Loucy (cell line): ENCODE measurements at regions not wholly inside any gene's neighbourhood (a gene's known extent, or its start where the extent isn't known, plus 50 kb on each side); places are given as distances from the start of the nearest gene placed in this dataset.
"Not testable (repeated sequence)": the region's sequence is repeated elsewhere in the genome, so short reads cannot be mapped to it uniquely, and the experiment has no call there.

Experiments
- H2AFZ ChIP-seq: fragments of 200-600 bp; sonication (generic); 2 replicates; pipeline ENCODE4 v1.6.0; 2016; ENCODE audit warnings: antibody characterized with exemption, mild to moderate bottlenecking, low read length, moderate library complexity
- H3F3A ChIP-seq: fragments of 200-600 bp; 2 replicates; pipeline ENCODE4 v1.6.0; 2016; ENCODE audit warnings: antibody characterized with exemption, low read depth, mild to moderate bottlenecking
- H3K27me3 ChIP-seq: fragments of 200-600 bp; sonication (generic); 2 replicates; pipeline ENCODE4 v1.6.1; 2014; ENCODE audit warnings: low read length, mild to moderate bottlenecking; ENCODE audit not compliant: insufficient read depth, poor library complexity, severe bottlenecking
- H3K36me3 ChIP-seq: fragments of 200-600 bp; sonication (generic); 2 replicates; pipeline ENCODE4 v1.6.1; 2016; ENCODE audit warnings: low read length; ENCODE audit not compliant: insufficient read depth
- H3K4me1 ChIP-seq: fragments of 200-600 bp; sonication (generic); 2 replicates; pipeline ENCODE4 v1.5.1; 2014; ENCODE audit warnings: low read length, mild to moderate bottlenecking; ENCODE audit not compliant: insufficient read depth, poor library complexity, severe bottlenecking
- H3K4me2 ChIP-seq: fragments of 200-600 bp; sonication (generic); 2 replicates; pipeline ENCODE4 v1.6.0; 2014; ENCODE audit warnings: antibody characterized with exemption, low read length, low read depth, mild to moderate bottlenecking; ENCODE audit not compliant: poor library complexity, severe bottlenecking
- H3K4me3 ChIP-seq: fragments of 200-600 bp; sonication (generic); 2 replicates; pipeline ENCODE4 v1.5.1; 2014; ENCODE audit warnings: low read length, mild to moderate bottlenecking, mixed read lengths; ENCODE audit not compliant: poor library complexity, severe bottlenecking
- H3K79me2 ChIP-seq: fragments of 200-600 bp; sonication (generic); 2 replicates; pipeline ENCODE4 v1.6.1; 2014; ENCODE audit warnings: low read length; ENCODE audit not compliant: insufficient read depth
- H3K9ac ChIP-seq: fragments of 200-600 bp; sonication (generic); 2 replicates; pipeline ENCODE4 v1.6.0; 2014; ENCODE audit warnings: mild to moderate bottlenecking, low read depth, low read length, moderate library complexity; ENCODE audit not compliant: poor library complexity, severe bottlenecking
- H3K9me2 ChIP-seq: fragments of 200-600 bp; sonication (generic); replicated peaks from 2 replicates; pipeline ENCODE4 v1.6.1; 2016; ENCODE audit warnings: low read depth, low read length, mixed read lengths
- H3K9me3 ChIP-seq: fragments of 200-600 bp; sonication (generic); 2 replicates; pipeline ENCODE4 v1.6.1; 2014; ENCODE audit warnings: mild to moderate bottlenecking, antibody characterized with exemption, low read length, low read depth; ENCODE audit not compliant: insufficient read depth
- H4K20me1 ChIP-seq: fragments of 200-600 bp; sonication (generic); 2 replicates; pipeline ENCODE4 v1.6.0; 2014; ENCODE audit warnings: antibody characterized with exemption, low read length, mild to moderate bottlenecking; ENCODE audit not compliant: insufficient read depth, poor library complexity, severe bottlenecking
- CTCF ChIP-seq: fragments of 200-600 bp; sonication (generic); conservative IDR thresholded peaks from 2 replicates; pipeline ENCODE4 v1.5.1; 2014; ENCODE audit warnings: mild to moderate bottlenecking, antibody characterized with exemption, low read length
- EZH2phosphoT487 ChIP-seq: fragments of 200-600 bp; IDR thresholded peaks from 2 replicates; pipeline ENCODE4 v1.6.1; 2018; ENCODE audit warnings: antibody characterized with exemption, mild to moderate bottlenecking, moderate library complexity, borderline replicate concordance

GRCh38 chr9:25308549-25308948 lies 369.7 kb downstream of the TUSC1 start:
- H3K4me3 ChIP-seq, result no peak overlapping the region
- no peaks in the 10 kb centered on the region for H4K20me1 ChIP-seq
- no peaks in the 10 kb centered on the region for H3F3A ChIP-seq
- H3K4me2 ChIP-seq, result no peak overlapping the region
- TF ChIP-seq EZH2phosphoT487, result no peak
- TF ChIP-seq CTCF, result no peak
- no peak overlapping the region for H2AFZ ChIP-seq
- H3K27me3 ChIP-seq, result no peaks in the 10 kb centered on the region
- no peak overlapping the region for H3K9ac ChIP-seq
- no peaks in the 10 kb centered on the region for H3K79me2 ChIP-seq
- H3K36me3 ChIP-seq, result no peaks in the 10 kb centered on the region
- H3K9me3 ChIP-seq, result no peaks in the 10 kb centered on the region
- no peaks in the 10 kb centered on the region for H3K9me2 ChIP-seq
- H3K4me1 ChIP-seq, result no peaks in the 10 kb centered on the region

- Histone ChIP-seq H4K20me1 (no peaks in the 10 kb centered on the region), H2AFZ (no peak overlapping the region), H3K79me2 (no peaks in the 10 kb centered on the region), H3K4me3 (no peak overlapping the region), H3K9ac (no peak overlapping the region), H3K4me2 (no peak overlapping the region), H3K9me2 (no peaks in the 10 kb centered on the region), H3K36me3 (no peaks in the 10 kb centered on the region), H3K9me3 (no peaks in the 10 kb centered on the region), H3F3A (no peaks in the 10 kb centered on the region), H3K4me1 (no peaks in the 10 kb centered on the region), H3K27me3 (no peaks in the 10 kb centered on the region)
- no peak for TF ChIP-seq CTCF
- TF ChIP-seq EZH2phosphoT487, result no peak
Observed at GRCh38 chr9:25302601-25303000, 375.6 kb downstream of the TUSC1 start.

GRCh38 chr9:25288195-25288594 lies 390.0 kb downstream of the TUSC1 start:
- not testable (repeated sequence) for H2AFZ ChIP-seq, H3K36me3 ChIP-seq, H3K4me1 ChIP-seq, H3K9me3 ChIP-seq, H3K9ac ChIP-seq, H3K27me3 ChIP-seq, H3K4me2 ChIP-seq, H3K4me3 ChIP-seq, H3K79me2 ChIP-seq, H3F3A ChIP-seq, H4K20me1 ChIP-seq, H3K9me2 ChIP-seq

DNA sequence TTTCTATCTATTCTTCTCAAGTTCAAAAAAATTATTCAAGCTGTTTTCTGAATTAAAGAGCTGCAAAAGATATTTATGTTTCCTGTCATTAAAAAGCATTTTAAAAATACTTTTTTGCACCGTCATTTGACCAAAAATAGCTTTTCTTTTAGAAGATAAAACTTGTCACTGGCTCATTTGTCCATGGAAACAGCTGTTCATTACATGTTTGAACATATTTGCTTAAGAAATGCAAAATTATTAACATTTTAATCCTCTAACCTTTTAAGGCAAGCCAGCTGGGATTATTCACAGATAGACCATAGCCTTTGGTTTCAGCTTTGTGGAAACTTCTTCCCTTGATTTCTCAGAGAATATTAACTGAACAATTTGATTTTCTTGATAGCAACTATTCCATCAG lies 393.9 kb downstream of the TUSC1 start:
- Histone ChIP-seq H2AFZ (no peak overlapping the region), H3K4me3 (no peak overlapping the region), H3K27me3 (no peaks in the 10 kb centered on the region)

More for the DNA sequence above, 393.9 kb downstream of the TUSC1 start:
- TF ChIP-seq EZH2phosphoT487 (no peak), CTCF (no peak)
- Histone ChIP-seq H3K4me2 (no peak overlapping the region), H4K20me1 (no peaks in the 10 kb centered on the region), H3K9ac (no peak overlapping the region), H3F3A (no peaks in the 10 kb centered on the region), H3K9me2 (no peaks in the 10 kb centered on the region), H3K9me3 (no peaks in the 10 kb centered on the region), H3K79me2 (no peaks in the 10 kb centered on the region), H3K4me1 (no peaks in the 10 kb centered on the region), H3K36me3 (no peaks in the 10 kb centered on the region)
